HepG2 (cell line): ENCODE measurements at regions not wholly inside any gene's neighbourhood (a gene's known extent, or its start where the extent isn't known, plus 50 kb on each side); places are given as distances from the start of the nearest gene placed in this dataset.

ENCODE experiments used
- ATAC-seq: fragments of 200-7000 bp; cut with Tn5 transposase; 3 replicates; pipeline ENCODE4 v1.9.1; 2020; ENCODE audit warnings: mild to moderate bottlenecking, moderate library complexity
- BruUV-seq: library from RNA; stranded (reverse); fragments of 400-500 nt; replicated peaks from 2 replicates; lab custom pipeline; 2021; lab: Mats Ljungman, UMichigan
- CTCF ChIA-PET: fragments of 300-600 bp; formaldehyde crosslinking; extraction: SDS; loops from one replicate; lab custom pipeline; 2021; ENCODE audit warnings: low total read pairs, inconsistent platforms, low intra/inter-chr PET ratio; lab: Yijun Ruan, JAX
- POLR2A ChIA-PET: fragments of 350-600 bp; sonication (Branson Sonifier 250); formaldehyde crosslinking; loops from one replicate; lab custom pipeline; 2020; ENCODE audit warnings: antibody characterized with exemption, inconsistent platforms; lab: Yijun Ruan, JAX
- DNase-seq: peaks from one replicate; pipeline ENCODE4 v3.0.0-alpha.2; 2015; ENCODE audit warnings: low spot score
- FAIRE-seq: peaks from 3 replicates; lab custom pipeline; 2011; peaks lifted over from hg19 to GRCh38; lab: Jason Lieb, UNC
- H2AFZ ChIP-seq: one replicate; pipeline ENCODE4 v1.6.1; 2011; ENCODE audit warnings: low read length, inconsistent platforms
- H3K27ac ChIP-seq: fragments of 300-600 bp; 3 replicates; pipeline ENCODE4 v1.8.0; 2011; ENCODE audit warnings: mixed run types, mild to moderate bottlenecking, mixed read lengths, low read length, inconsistent platforms; ENCODE audit not compliant: insufficient read depth; ENCODE audit errors: extremely low read length
- H3K27me3 ChIP-seq, 2 experiments: fragments of 200-600 bp in 1 of 2; 2 replicates in 1 of 2; 3 replicates in 1 of 2; pipeline versions ENCODE4 v1.6.0 to v1.8.0; 2011; ENCODE audit warnings: low read length in 2 of 2, mild to moderate bottlenecking in 2 of 2, moderate library complexity in 2 of 2, inconsistent platforms in 1 of 2; ENCODE audit not compliant: insufficient read depth in 2 of 2, control insufficient read depth in 1 of 2
- H3K36me3 ChIP-seq, 2 experiments: fragments of 200-600 bp in 1 of 2; replicated peaks in 1 of 2; 2 replicates in 1 of 2; 3 replicates in 1 of 2; pipeline versions ENCODE4 v1.5.1 to v1.8.0; 2011; ENCODE audit warnings: low read length in 2 of 2, inconsistent platforms in 1 of 2; ENCODE audit not compliant: insufficient read depth in 2 of 2, control insufficient read depth in 1 of 2
- H3K4me1 ChIP-seq: 2 replicates; pipeline ENCODE4 v1.5.1; 2012; ENCODE audit warnings: low read length, inconsistent platforms; ENCODE audit not compliant: insufficient read depth
- H3K4me2 ChIP-seq: 2 replicates; pipeline ENCODE4 v1.6.0; 2011; ENCODE audit warnings: low read depth, low read length, inconsistent platforms
- H3K4me3 ChIP-seq, 3 experiments: fragments of 200-600 bp in 1 of 3; sonication (generic), shearing (Covaris generic) in 1 of 3; replicated peaks in 1 of 3; 2 replicates each; pipeline ENCODE4 v1.5.1; 2011 to 2016; ENCODE audit warnings: low read length in 3 of 3, inconsistent platforms in 2 of 3, low read depth in 2 of 3, mild to moderate bottlenecking in 2 of 3, control low read depth in 1 of 3, mixed read lengths in 1 of 3; ENCODE audit not compliant: insufficient read depth in 1 of 3
- H3K79me2 ChIP-seq: one replicate; pipeline ENCODE4 v1.6.1; 2011; ENCODE audit warnings: low read length, inconsistent platforms; ENCODE audit not compliant: insufficient read depth
- H3K9ac ChIP-seq: 2 replicates; pipeline ENCODE4 v1.6.0; 2011; ENCODE audit warnings: mild to moderate bottlenecking, low read depth, low read length, inconsistent platforms; ENCODE audit not compliant: insufficient read depth
- H3K9me3 ChIP-seq: 2 replicates; pipeline ENCODE4 v1.5.1; 2012; ENCODE audit warnings: mild to moderate bottlenecking, low read length
- H4K20me1 ChIP-seq: 2 replicates; pipeline ENCODE4 v1.6.0; 2011; ENCODE audit warnings: inconsistent platforms, mild to moderate bottlenecking, low read length, moderate library complexity; ENCODE audit not compliant: insufficient read depth
- AGO1 ChIP-seq: fragments of 200-400 bp; formaldehyde crosslinking; IDR thresholded peaks from 2 replicates; pipeline ENCODE4 v1.6.1; 2017; ENCODE audit warnings: mild to moderate bottlenecking, low read depth, low read length, moderate library complexity; ENCODE audit not compliant: poor library complexity, severe bottlenecking
- FOXK2 ChIP-seq: fragments of 450-650 bp; IDR thresholded peaks from 2 replicates; pipeline ENCODE4 v1.6.1; 2016
- GTF3A ChIP-seq: sonication (generic); formaldehyde crosslinking; conservative IDR thresholded peaks from 2 replicates; pipeline ENCODE4 v1.4.0; 2020; ENCODE audit warnings: mild to moderate bottlenecking, missing genetic modification reagents
- KAT8 ChIP-seq: IDR thresholded peaks from 2 replicates; pipeline ENCODE4 v1.6.1; 2016; ENCODE audit warnings: missing genetic modification reagents, missing compliant biosample characterization
- MAFF ChIP-seq: IDR thresholded peaks from 2 replicates; pipeline ENCODE4 v1.6.1; 2011; ENCODE audit warnings: low read depth, low read length, improper control_type of control experiment
- MAFK ChIP-seq, 2 experiments: IDR thresholded peaks in 1 of 2; conservative IDR thresholded peaks in 1 of 2; 2 replicates each; pipeline ENCODE4 v1.6.1; 2011; ENCODE audit warnings: improper control_type of control experiment in 2 of 2, low read length in 2 of 2
- MED8 ChIP-seq: sonication (generic); formaldehyde crosslinking; IDR thresholded peaks from 2 replicates; pipeline ENCODE4 v1.8.1; 2023; ENCODE audit warnings: mild to moderate bottlenecking, missing genetic modification reagents; ENCODE audit not compliant: insufficient replicate concordance
- TBX2 ChIP-seq: sonication (generic); formaldehyde crosslinking; IDR thresholded peaks from 2 replicates; pipeline ENCODE4 v1.5.0; 2020; ENCODE audit warnings: missing genetic modification reagents, mild to moderate bottlenecking, borderline replicate concordance
- ZNF468 ChIP-seq: sonication (generic); formaldehyde crosslinking; IDR thresholded peaks from 2 replicates; pipeline ENCODE4 v1.8.0; 2022; ENCODE audit warnings: mild to moderate bottlenecking, moderate library complexity, missing genetic modification reagents
- ZNF749 ChIP-seq: sonication (generic); formaldehyde crosslinking; IDR thresholded peaks from 2 replicates; pipeline ENCODE4 v1.8.0; 2022; ENCODE audit warnings: mild to moderate bottlenecking, missing genetic modification reagents, moderate library complexity, borderline replicate concordance
- WGBS: methylation state at CpG from one replicate; pipeline ENCODE4 v1.1.6; 2017; ENCODE audit warnings: low lambda C conversion rate; 5-methylcytosine and 5-hydroxymethylcytosine counted together
- in situ Hi-C: cut with HindIII; loops from 2 replicates; pipeline ENCODE4 v1.10.0; 2017; ENCODE audit warnings: low pct_unique_long_range_greater_than_20kb; ENCODE audit not compliant: extremely low pct_ligation_motif_present
- intact Hi-C: fragments of 100-400 bp; cut with micrococcal nuclease; formaldehyde crosslinking; loops from one replicate; pipeline ENCODE4 v1.10.0; 2022; ENCODE audit not compliant: unreplicated experiment
- TF ChIP-seq, protein P1 (sequence below): sonication (generic); formaldehyde crosslinking; IDR thresholded peaks from 2 replicates; pipeline ENCODE4 v1.8.0; 2022; ENCODE audit warnings: mild to moderate bottlenecking, missing genetic modification reagents, moderate library complexity
- TF ChIP-seq, protein P2 (sequence below), 2 experiments: sonication (generic) in 1 of 2; formaldehyde crosslinking in 1 of 2; IDR thresholded peaks; 2 replicates each; pipeline versions ENCODE4 v1.4.0 to v1.6.1; 2016 to 2020; ENCODE audit warnings: borderline replicate concordance in 1 of 2, low read depth in 1 of 2, mild to moderate bottlenecking in 1 of 2, missing genetic modification reagents in 1 of 2

DNA sequence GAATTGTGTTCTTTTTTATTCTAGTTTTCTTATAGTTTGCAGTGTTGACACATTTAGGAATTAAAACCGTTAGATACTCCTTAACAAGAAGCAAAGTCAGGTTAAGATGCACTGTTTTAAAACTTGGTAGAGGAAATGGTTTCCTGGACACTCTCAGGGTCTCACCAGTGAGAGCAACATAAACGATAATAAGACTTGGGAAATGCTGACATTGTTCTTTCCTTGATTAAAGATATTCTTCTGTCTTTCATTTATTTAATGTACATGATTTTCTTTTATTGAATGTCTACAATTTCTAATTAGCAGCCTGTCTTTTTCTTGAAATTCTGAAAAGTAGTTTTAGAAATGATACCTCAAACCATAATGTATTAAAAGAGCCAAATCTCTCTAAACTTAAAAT is 707.9 kb upstream of the CHD1 start:
- TF ChIP-seq MAFK (conservative IDR thresholded peaks at IDR 0.05 in 1 of 2, IDR thresholded peaks at IDR 0.05 in 1 of 2; ENCODE audit: low read length in 2 of 2) = peak; percentile 25 to 51; a peak in 2 of 4 replicates
- TF ChIP-seq ZNF749 (CRISPR knock-in tag) = no peak
- TF ChIP-seq MAFF = peak; percentile 64
- no peak for FAIRE-seq
- Histone ChIP-seq H4K20me1 (no peaks in the 10 kb centered on the region), H3K4me1 (no peaks in the 10 kb centered on the region), H3K79me2 (no peaks in the 10 kb centered on the region), H3K4me3 (no peak overlapping the region), H2AFZ (no peak overlapping the region), H3K36me3 (no peaks in the 10 kb centered on the region), H3K27me3 (no peaks in the 10 kb centered on the region; a peak in 1 of 5 replicates), H3K27ac (no peak overlapping the region), H3K9ac (no peak overlapping the region), H3K4me2 (no peak overlapping the region), H3K9me3 (no peaks in the 10 kb centered on the region)
- no TSS peak for BruUV-seq
- POLR2A ChIA-PET = no interaction called here
- no peak for ATAC-seq
- CTCF ChIA-PET = no interaction called here
- 0% methylated on average over 2 of the region's 2 CpGs for WGBS
- in situ Hi-C loops (no loop called here), intact Hi-C loops (no loop called here)
- DNase-seq = no peak

DNA sequence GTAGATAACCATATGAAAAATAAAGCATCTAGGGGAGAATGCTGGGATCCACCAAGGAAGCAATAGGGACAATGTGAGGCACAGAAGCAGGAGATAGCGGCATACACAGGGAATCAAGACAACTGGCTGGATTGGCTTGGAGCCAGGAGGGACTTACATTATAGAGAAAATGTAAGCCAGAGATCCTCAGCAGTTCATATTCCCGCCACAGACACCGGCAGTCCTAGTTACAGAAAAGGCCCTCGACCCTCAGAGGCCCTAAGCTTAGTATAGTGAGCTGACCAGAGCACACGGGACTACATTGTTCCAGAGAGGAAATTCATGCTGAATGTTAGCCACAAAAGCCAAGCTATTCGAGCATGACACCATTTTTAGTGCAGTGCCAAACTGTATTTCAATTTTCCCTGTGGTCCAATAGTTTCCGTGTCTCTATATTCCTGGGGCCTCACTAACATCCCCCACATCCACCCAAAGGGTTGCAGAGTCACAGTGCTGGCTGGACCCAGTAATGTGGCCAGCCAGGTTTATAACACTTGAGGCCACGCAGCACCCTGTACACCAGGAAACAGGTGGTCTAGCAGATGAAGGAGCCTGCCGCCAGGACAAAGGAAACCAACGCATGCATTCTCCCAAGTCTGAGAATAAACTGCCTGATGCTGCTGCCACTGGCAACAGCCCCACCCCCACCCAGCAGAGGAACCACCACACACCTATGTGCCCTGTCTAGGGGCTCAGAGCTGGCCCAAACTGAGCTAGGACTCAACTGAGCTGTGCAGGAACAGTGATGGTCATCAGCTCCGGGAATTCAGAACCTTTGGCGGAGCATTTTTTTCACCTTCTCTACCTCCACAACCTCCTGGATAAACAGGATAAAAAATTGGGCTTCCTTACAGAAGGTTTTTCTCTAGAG is 693.2 kb upstream of the CHD1 start:
- Histone ChIP-seq H4K20me1 (no peaks in the 10 kb centered on the region), H3K4me3 (no peak overlapping the region), H2AFZ (no peak overlapping the region), H3K4me1 (no peaks in the 10 kb centered on the region), H3K9me3 (no peaks in the 10 kb centered on the region), H3K27ac (no peak overlapping the region), H3K79me2 (no peaks in the 10 kb centered on the region), H3K27me3 (no peaks in the 10 kb centered on the region), H3K9ac (no peak overlapping the region), H3K4me2 (no peak overlapping the region), H3K36me3 (no peaks in the 10 kb centered on the region)
- no peak for ATAC-seq
- CTCF ChIA-PET = no interaction called here
- POLR2A ChIA-PET = no interaction called here
- no TSS peak for BruUV-seq
- intact Hi-C loops (no loop called here), in situ Hi-C loops (no loop called here)
- DNase-seq = no peak
- FAIRE-seq = no peak
- WGBS = 16% methylated on average over 7 of the region's 12 CpGs
- TF ChIP-seq KAT8 (no peak), ZNF468 (CRISPR knock-in tag) (no peak), TBX2 (CRISPR knock-in tag) (no peak), FOXK2 (no peak), GTF3A (CRISPR knock-in tag) (no peak), AGO1 (no peak), MED8 (no peak)
- TF ChIP-seq, protein P1, sequence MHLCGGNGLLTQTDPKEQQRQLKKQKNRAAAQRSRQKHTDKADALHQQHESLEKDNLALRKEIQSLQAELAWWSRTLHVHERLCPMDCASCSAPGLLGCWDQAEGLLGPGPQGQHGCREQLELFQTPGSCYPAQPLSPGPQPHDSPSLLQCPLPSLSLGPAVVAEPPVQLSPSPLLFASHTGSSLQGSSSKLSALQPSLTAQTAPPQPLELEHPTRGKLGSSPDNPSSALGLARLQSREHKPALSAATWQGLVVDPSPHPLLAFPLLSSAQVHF (CRISPR knock-in tag) = no peak
- TF ChIP-seq, protein P2, sequence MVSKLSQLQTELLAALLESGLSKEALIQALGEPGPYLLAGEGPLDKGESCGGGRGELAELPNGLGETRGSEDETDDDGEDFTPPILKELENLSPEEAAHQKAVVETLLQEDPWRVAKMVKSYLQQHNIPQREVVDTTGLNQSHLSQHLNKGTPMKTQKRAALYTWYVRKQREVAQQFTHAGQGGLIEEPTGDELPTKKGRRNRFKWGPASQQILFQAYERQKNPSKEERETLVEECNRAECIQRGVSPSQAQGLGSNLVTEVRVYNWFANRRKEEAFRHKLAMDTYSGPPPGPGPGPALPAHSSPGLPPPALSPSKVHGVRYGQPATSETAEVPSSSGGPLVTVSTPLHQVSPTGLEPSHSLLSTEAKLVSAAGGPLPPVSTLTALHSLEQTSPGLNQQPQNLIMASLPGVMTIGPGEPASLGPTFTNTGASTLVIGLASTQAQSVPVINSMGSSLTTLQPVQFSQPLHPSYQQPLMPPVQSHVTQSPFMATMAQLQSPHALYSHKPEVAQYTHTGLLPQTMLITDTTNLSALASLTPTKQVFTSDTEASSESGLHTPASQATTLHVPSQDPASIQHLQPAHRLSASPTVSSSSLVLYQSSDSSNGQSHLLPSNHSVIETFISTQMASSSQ (IDR thresholded peaks at IDR 0.05; ENCODE audit: low read depth) = no peak
- TF ChIP-seq, protein P2 (CRISPR knock-in tag; IDR thresholded peaks at IDR 0.05; ENCODE audit: borderline replicate concordance) = no peak
